Natural killer cell (primary cell): ENCODE measurements at regions not wholly inside any gene's neighbourhood (a gene's known extent, or its start where the extent isn't known, plus 50 kb on each side); places are given as distances from the start of the nearest gene placed in this dataset.

Experiments
- ATAC-seq, 3 donors: fragments of 150-1000 bp in 2 of 3; fragments of 200-7000 bp in 1 of 3; cut with Tn5 transposase; 1 replicate in 1 of 3; 2 replicates in 2 of 3; pipeline ENCODE4 v1.10.0; 2021; ENCODE audit warnings: mild to moderate bottlenecking in 2 of 3, moderate library complexity in 2 of 3
- DNase-seq, 2 donors: peaks; one replicate each; pipeline versions ENCODE4 v3.0.0 to v3.0.0-alpha.2; 2013 to 2021; ENCODE audit warnings: mixed read lengths in 1 of 2
- H3K27ac ChIP-seq: one replicate; pipeline ENCODE4 v1.5.1; 2013; ENCODE audit warnings: mild to moderate bottlenecking, low read length
- H3K27me3 ChIP-seq: one replicate; pipeline ENCODE4 v1.6.1; 2013; ENCODE audit warnings: low read length; ENCODE audit not compliant: control insufficient read depth, insufficient read depth
- H3K36me3 ChIP-seq: one replicate; pipeline ENCODE4 v1.6.1; 2013; ENCODE audit warnings: low read length; ENCODE audit not compliant: control insufficient read depth, insufficient read depth
- H3K4me1 ChIP-seq: one replicate; pipeline ENCODE4 v1.6.1; 2013; ENCODE audit warnings: low read length; ENCODE audit not compliant: control insufficient read depth, insufficient read depth
- H3K4me3 ChIP-seq: one replicate; pipeline ENCODE4 v1.5.1; 2013; ENCODE audit warnings: low read length
- H3K9me3 ChIP-seq: one replicate; pipeline ENCODE4 v1.6.1; 2013; ENCODE audit warnings: low read length; ENCODE audit not compliant: control insufficient read depth, insufficient read depth
- H3K27ac Mint-ChIP-seq, 2 donors: one replicate each; pipeline ENCODE4 v1.8.0; 2022; ENCODE audit warnings: mild to moderate bottlenecking in 2 of 2, mixed read lengths in 2 of 2, moderate library complexity in 1 of 2
- H3K27me3 Mint-ChIP-seq, 2 donors: one replicate each; pipeline ENCODE4 v1.8.0; 2022; ENCODE audit warnings: low read depth in 2 of 2, mixed read lengths in 2 of 2
- H3K36me3 Mint-ChIP-seq: one replicate; pipeline ENCODE4 v1.8.0; 2022; ENCODE audit warnings: mixed read lengths
- H3K4me1 Mint-ChIP-seq, 2 donors: one replicate each; pipeline ENCODE4 v1.8.0; 2022; ENCODE audit warnings: mixed read lengths in 2 of 2
- H3K4me3 Mint-ChIP-seq: one replicate; pipeline ENCODE4 v1.8.0; 2022; ENCODE audit warnings: mild to moderate bottlenecking, moderate library complexity, mixed read lengths
- H3K9me3 Mint-ChIP-seq, 2 donors: one replicate each; pipeline ENCODE4 v1.8.0; 2022; ENCODE audit warnings: mixed read lengths in 2 of 2
- WGBS: methylation state at CpG from one replicate; pipeline ENCODE4 v1.1.7; 2013; ENCODE audit warnings: missing lambda C conversion rate; ENCODE audit not compliant: insufficient coverage; 5-methylcytosine and 5-hydroxymethylcytosine counted together
- intact Hi-C: fragments of 100-400 bp; cut with micrococcal nuclease; formaldehyde crosslinking; loops from one replicate; pipeline ENCODE4 v1.14.2; 2022
- TF ChIP-seq, protein P1 (sequence below): fragments of 200-600 bp; IDR thresholded peaks from one replicate; pipeline ENCODE4 v1.8.0; 2022; ENCODE audit warnings: antibody characterized with exemption

DNA sequence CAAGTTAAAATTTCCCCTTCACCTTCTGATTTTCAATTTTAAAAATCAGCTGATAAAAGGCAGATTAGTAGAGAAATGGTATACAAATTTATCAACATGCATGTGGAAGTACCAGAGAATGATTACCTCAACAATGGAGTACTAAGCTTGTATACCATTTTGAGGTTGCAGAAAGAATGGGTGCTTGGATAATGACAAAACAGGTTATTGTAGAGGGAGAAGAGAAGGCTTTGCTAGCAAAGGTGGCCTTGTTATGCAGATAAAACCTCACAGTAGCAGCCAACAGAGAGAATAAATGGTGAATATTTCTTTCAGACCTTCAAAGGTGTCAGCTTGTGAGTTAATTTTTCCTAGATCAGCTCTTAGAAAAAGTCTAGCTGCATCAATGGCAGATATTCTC lies 1174.9 kb upstream of the ADGRL4 start:
- H3K4me1 Mint-ChIP-seq: no peaks in the 10 kb centered on the region
- H3K9me3 Mint-ChIP-seq: peaks cover 16 to 18% of the 10 kb centered on the region in 2 donors
- ATAC-seq: no peak
- Histone ChIP-seq H3K4me3 (no peak overlapping the region), H3K4me1 (no peaks in the 10 kb centered on the region), H3K27me3 (no peaks in the 10 kb centered on the region), H3K36me3 (no peaks in the 10 kb centered on the region), H3K9me3 (no peaks in the 10 kb centered on the region), H3K27ac (no peak overlapping the region)
- intact Hi-C loops: no loop called here
- no peaks in the 10 kb centered on the region for H3K27me3 Mint-ChIP-seq
- TF ChIP-seq, protein P1, sequence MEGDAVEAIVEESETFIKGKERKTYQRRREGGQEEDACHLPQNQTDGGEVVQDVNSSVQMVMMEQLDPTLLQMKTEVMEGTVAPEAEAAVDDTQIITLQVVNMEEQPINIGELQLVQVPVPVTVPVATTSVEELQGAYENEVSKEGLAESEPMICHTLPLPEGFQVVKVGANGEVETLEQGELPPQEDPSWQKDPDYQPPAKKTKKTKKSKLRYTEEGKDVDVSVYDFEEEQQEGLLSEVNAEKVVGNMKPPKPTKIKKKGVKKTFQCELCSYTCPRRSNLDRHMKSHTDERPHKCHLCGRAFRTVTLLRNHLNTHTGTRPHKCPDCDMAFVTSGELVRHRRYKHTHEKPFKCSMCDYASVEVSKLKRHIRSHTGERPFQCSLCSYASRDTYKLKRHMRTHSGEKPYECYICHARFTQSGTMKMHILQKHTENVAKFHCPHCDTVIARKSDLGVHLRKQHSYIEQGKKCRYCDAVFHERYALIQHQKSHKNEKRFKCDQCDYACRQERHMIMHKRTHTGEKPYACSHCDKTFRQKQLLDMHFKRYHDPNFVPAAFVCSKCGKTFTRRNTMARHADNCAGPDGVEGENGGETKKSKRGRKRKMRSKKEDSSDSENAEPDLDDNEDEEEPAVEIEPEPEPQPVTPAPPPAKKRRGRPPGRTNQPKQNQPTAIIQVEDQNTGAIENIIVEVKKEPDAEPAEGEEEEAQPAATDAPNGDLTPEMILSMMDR: no peak
- H3K4me3 Mint-ChIP-seq: no peak overlapping the region
- no peak for DNase-seq
- peaks cover 6% of the 10 kb centered on the region for H3K36me3 Mint-ChIP-seq
- H3K27ac Mint-ChIP-seq: no peak overlapping the region

DNA sequence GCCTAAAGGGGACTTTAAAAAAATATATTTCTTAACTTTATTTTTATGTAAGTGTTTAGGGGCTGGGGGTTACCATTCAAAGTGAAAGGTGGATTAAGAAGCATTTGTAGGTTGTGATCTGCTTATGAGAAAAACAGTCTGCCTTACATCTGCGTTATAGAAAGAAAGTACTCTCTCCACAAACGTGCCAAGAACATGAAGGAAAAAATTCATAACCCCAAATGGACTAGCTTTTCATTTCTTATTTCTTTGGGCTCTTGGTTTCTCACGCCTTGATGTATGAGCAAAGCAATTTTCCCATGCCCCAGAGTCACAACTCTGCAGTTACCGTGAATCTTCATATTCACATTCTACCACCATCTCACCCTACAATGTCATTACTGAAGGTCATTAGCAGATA lies 1165.1 kb upstream of the ADGRL4 start:
- peaks cover 9% of the 10 kb centered on the region for H3K36me3 Mint-ChIP-seq
- TF ChIP-seq, protein P1: no peak
- H3K4me3 Mint-ChIP-seq: no peak overlapping the region
- Histone ChIP-seq H3K36me3 (no peaks in the 10 kb centered on the region), H3K27me3 (no peaks in the 10 kb centered on the region), H3K27ac (no peak overlapping the region), H3K9me3 (peaks cover 4% of the 10 kb centered on the region), H3K4me1 (no peaks in the 10 kb centered on the region), H3K4me3 (no peak overlapping the region)
- 88% methylated on average over 4 of the region's 4 CpGs for WGBS
- intact Hi-C loops: no loop called here
- no peak for ATAC-seq
- H3K27me3 Mint-ChIP-seq: no peaks in the 10 kb centered on the region
- no peak overlapping the region for H3K27ac Mint-ChIP-seq
- no peaks in the 10 kb centered on the region for H3K4me1 Mint-ChIP-seq
- H3K9me3 Mint-ChIP-seq: peaks cover 15 to 23% of the 10 kb centered on the region in 2 donors
- no peak for DNase-seq

DNA sequence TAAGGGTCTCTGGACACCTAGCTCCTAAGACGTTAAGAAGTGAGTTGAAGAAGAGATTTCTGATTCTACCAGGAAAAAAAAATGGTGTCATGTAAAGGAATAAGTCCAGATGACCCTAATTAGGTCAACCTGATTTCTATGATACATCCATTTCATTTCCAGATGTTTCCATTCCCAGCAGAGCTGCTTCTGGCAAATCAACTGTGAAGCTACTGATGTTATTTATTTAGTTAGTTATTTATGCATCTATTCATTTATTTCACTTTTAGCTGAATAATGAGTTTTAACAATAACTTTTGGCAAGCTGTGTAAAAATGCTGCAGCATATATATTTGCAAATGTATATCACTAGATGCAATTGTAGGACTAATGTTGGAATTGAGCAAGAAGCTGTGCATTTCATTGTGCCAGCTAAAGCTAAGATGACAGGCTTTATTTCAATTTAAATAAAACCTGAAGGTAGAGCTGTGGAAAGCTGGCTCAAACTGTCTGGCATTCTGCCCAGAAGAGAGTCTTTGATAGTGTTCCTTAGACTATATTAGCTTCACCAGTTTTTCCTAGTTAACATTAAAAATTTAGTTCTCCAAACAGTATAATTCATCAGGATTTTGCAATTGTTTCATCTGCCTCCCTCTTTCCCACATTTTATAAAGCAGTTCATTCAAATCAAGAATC lies 1164.4 kb upstream of the ADGRL4 start:
- H3K27me3 Mint-ChIP-seq: no peaks in the 10 kb centered on the region
- Histone ChIP-seq H3K27me3 (no peaks in the 10 kb centered on the region), H3K36me3 (no peaks in the 10 kb centered on the region), H3K4me1 (no peaks in the 10 kb centered on the region), H3K9me3 (peaks cover 4% of the 10 kb centered on the region), H3K27ac (no peak overlapping the region), H3K4me3 (no peak overlapping the region)
- intact Hi-C loops: no loop called here
- no peaks in the 10 kb centered on the region for H3K4me1 Mint-ChIP-seq
- no peak overlapping the region for H3K4me3 Mint-ChIP-seq
- no peak overlapping the region for H3K27ac Mint-ChIP-seq
- 57% methylated on average over 1 of the region's 1 CpG for WGBS
- DNase-seq: no peak
- TF ChIP-seq, protein P1: no peak
- peaks cover 2% of the 10 kb centered on the region for H3K36me3 Mint-ChIP-seq
- ATAC-seq: no peak
- H3K9me3 Mint-ChIP-seq: peaks cover 13 to 20% of the 10 kb centered on the region in 2 donors

DNA sequence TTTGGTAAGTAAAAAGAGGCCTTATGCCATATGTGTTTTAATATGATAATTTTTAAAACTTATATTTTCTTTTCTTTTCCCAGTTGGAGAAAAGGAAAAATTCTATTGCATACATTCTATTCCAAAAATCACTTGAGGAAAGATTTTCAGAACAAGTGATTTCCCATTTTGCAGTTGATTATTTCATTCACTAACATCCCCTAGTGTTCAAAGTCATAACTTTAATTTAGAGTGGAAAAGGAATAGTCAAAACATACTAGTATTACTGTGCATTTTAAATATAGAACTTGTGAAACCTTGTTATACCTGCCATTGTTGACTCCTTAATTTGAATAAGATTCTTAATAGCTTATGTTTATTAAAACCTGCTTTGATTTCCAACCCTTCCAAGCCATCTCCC lies 1157.6 kb upstream of the ADGRL4 start:
- Mint-ChIP-seq H3K4me3 (no peak overlapping the region), H3K9me3 (peaks cover 10 to 18% of the 10 kb centered on the region in 2 donors)

More for the DNA sequence above, 1157.6 kb upstream of the ADGRL4 start:
- Mint-ChIP-seq H3K27ac (no peak overlapping the region), H3K36me3 (no peaks in the 10 kb centered on the region), H3K4me1 (no peaks in the 10 kb centered on the region), H3K27me3 (no peaks in the 10 kb centered on the region)
- Histone ChIP-seq H3K9me3 (no peaks in the 10 kb centered on the region), H3K27me3 (no peaks in the 10 kb centered on the region), H3K4me3 (no peak overlapping the region), H3K27ac (no peak overlapping the region), H3K36me3 (no peaks in the 10 kb centered on the region), H3K4me1 (no peaks in the 10 kb centered on the region)
- ATAC-seq (no peak), DNase-seq (no peak)
- intact Hi-C loops: no loop called here
- TF ChIP-seq, protein P1: no peak
